ENCODE measurements at regions not wholly inside any gene's neighbourhood (a gene's known extent, or its start where the extent isn't known, plus 50 kb on each side); places are given as distances from the start of the nearest gene placed in this dataset.

GRCh38 chr3:59326246-59327024 lies 276.6 kb upstream of the CFAP20DC start:
- DNase-seq = no peak

- no peak for DNase-seq
These were observed 272.2 kb upstream of the CFAP20DC start for GRCh38 chr3:59321881-59322540.

- no peak for DNase-seq
These were observed 270.3 kb upstream of the CFAP20DC start for GRCh38 chr3:59320080-59320479.

GRCh38 chr3:59319442-59319841 lies 269.6 kb upstream of the CFAP20DC start:
- no peak for DNase-seq

- DNase-seq = no peak
These were observed 269.1 kb upstream of the CFAP20DC start for GRCh38 chr3:59318881-59319280.

GRCh38 chr3:59317386-59317785 lies 267.6 kb upstream of the CFAP20DC start:
- no peak for DNase-seq

GRCh38 chr3:59316688-59317275 lies 267.0 kb upstream of the CFAP20DC start:
- DNase-seq = no peak

- peak; percentile 32 to 47 for DNase-seq
These were observed 263.5 kb upstream of the CFAP20DC start for GRCh38 chr3:59313365-59313764.

GRCh38 chr3:59311231-59311630 lies 261.4 kb upstream of the CFAP20DC start:
- DNase-seq = no peak

GRCh38 chr3:59310736-59311135 lies 260.9 kb upstream of the CFAP20DC start:
- no peak for DNase-seq

- DNase-seq = no peak
These were observed 258.9 kb upstream of the CFAP20DC start for GRCh38 chr3:59308684-59309083.

GRCh38 chr3:59308001-59308400 lies 258.2 kb upstream of the CFAP20DC start:
- DNase-seq = no peak

GRCh38 chr3:59306436-59306835 lies 256.6 kb upstream of the CFAP20DC start:
- DNase-seq = no peak

GRCh38 chr3:59304296-59304695 lies 254.5 kb upstream of the CFAP20DC start:
- no peak for DNase-seq

GRCh38 chr3:59303452-59303851 lies 253.6 kb upstream of the CFAP20DC start:
- no peak for DNase-seq

GRCh38 chr3:59302442-59302841 lies 252.6 kb upstream of the CFAP20DC start:
- no peak for DNase-seq

- DNase-seq = no peak
These were observed 250.9 kb upstream of the CFAP20DC start for GRCh38 chr3:59300733-59301132.

- DNase-seq = no peak
These were observed 249.7 kb upstream of the CFAP20DC start for GRCh38 chr3:59299561-59299960.

- DNase-seq = no peak
These were observed 240.5 kb upstream of the CFAP20DC start for GRCh38 chr3:59290358-59290757.

GRCh38 chr3:59289831-59290230 lies 240.0 kb upstream of the CFAP20DC start:
- DNase-seq = no peak

GRCh38 chr3:59288951-59289350 lies 239.1 kb upstream of the CFAP20DC start:
- DNase-seq = no peak

GRCh38 chr3:59286791-59287531 lies 237.1 kb upstream of the CFAP20DC start:
- no peak for DNase-seq

- DNase-seq = no peak
These were observed 235.7 kb upstream of the CFAP20DC start for GRCh38 chr3:59285560-59285959.
